ENCODE measurements at regions not wholly inside any gene's neighbourhood (a gene's known extent, or its start where the extent isn't known, plus 50 kb on each side); places are given as distances from the start of the nearest gene placed in this dataset.

DNA sequence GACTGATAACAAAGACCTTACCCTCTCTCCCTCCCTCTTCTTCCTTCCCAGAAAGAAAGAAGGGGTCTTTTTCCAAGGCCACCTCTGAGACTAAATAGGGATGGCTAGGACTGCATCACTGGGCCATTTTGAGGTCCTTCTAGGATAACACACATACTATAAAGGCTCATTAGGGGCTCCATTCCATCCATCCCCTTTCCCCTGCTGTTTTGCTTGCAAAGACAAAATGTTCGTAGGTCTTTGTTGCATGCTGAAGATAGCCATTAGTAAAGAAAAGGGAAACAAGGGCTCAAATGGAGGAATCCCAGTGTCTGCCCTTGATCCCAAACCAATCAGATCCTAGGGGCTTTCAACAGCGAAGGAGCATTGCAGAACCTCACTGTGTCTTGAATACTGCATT lies 344.3 kb downstream of the CYP26B1 start:
- DNase-seq (ENCODE audit: low spot score): no peak
- no peak for ATAC-seq (ENCODE audit: low FRiP score)
- TF ChIP-seq, protein P1, sequence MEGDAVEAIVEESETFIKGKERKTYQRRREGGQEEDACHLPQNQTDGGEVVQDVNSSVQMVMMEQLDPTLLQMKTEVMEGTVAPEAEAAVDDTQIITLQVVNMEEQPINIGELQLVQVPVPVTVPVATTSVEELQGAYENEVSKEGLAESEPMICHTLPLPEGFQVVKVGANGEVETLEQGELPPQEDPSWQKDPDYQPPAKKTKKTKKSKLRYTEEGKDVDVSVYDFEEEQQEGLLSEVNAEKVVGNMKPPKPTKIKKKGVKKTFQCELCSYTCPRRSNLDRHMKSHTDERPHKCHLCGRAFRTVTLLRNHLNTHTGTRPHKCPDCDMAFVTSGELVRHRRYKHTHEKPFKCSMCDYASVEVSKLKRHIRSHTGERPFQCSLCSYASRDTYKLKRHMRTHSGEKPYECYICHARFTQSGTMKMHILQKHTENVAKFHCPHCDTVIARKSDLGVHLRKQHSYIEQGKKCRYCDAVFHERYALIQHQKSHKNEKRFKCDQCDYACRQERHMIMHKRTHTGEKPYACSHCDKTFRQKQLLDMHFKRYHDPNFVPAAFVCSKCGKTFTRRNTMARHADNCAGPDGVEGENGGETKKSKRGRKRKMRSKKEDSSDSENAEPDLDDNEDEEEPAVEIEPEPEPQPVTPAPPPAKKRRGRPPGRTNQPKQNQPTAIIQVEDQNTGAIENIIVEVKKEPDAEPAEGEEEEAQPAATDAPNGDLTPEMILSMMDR (IDR thresholded peaks at IDR 0.05): no peak

DNA sequence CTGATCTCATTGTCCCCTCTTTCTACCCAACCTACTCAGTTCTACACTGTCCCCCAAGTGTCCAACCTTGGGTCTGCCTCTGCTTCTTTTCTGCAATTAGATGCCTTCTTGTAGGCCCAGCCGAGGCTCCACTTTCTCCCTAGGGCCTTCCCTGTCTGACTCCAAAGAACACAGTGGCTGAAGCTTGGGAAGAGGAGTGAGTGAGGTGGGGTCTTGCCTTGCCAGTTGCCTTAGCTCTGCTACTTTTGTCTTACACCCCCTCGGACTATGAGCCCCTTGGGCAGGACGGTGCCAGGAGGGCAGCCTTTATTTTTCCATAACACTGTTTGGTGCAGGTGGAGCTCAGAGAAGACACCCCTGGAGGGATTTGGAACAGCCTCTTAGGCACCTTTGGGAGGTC lies 345.1 kb downstream of the CYP26B1 start:
- TF ChIP-seq, protein P1 (IDR thresholded peaks at IDR 0.05): no peak
- DNase-seq (ENCODE audit: low spot score): no peak
- ATAC-seq (ENCODE audit: low FRiP score): no peak

DNA sequence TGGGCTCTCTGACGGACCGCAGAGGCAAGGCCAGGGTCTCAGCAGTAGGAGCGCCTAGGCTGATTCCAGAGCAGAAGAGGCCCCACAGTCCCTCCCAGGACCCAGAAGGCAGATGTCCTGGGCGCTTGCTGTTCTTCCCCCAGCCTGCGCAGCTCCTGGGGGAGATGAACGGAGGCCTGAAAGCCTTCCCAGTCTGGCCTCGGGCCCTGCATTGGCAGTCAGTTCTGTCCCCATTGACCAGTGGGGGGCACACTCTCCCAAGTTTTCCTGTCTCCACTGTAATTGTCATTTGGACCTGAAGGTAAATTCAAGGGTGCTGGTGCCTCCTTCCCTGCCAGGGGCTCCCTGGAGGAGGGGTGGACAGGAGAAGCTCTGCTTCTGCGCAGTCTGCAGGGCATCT lies 345.7 kb downstream of the CYP26B1 start:
- no peak for DNase-seq (ENCODE audit: low spot score)
- ATAC-seq (ENCODE audit: low FRiP score): no peak
- TF ChIP-seq, protein P1 (IDR thresholded peaks at IDR 0.05): peak in 1 of 3 donors; percentile 4

DNA sequence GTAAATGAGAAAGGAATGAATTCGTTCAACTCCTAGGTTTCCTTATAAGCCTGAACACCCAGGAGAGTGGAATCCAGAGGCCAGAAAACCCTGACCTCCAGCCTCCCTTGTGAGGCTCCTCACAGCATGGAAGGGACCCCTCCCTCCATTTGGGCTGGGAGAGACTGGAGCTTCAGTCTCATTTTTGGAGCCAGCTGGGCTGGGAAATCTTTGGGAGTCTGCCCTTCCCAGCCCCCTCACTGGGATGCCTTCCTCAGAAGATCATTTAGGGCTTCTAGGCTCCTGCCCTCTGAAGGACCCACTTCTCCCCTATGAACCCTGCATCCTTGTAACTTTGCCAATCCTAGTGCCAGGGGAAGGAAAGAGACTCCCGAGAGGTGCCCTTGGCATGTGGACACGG lies 346.1 kb downstream of the CYP26B1 start:
- DNase-seq (ENCODE audit: low spot score) (no peak), ATAC-seq (ENCODE audit: low FRiP score) (no peak)
- TF ChIP-seq, protein P1 (IDR thresholded peaks at IDR 0.05): no peak

DNA sequence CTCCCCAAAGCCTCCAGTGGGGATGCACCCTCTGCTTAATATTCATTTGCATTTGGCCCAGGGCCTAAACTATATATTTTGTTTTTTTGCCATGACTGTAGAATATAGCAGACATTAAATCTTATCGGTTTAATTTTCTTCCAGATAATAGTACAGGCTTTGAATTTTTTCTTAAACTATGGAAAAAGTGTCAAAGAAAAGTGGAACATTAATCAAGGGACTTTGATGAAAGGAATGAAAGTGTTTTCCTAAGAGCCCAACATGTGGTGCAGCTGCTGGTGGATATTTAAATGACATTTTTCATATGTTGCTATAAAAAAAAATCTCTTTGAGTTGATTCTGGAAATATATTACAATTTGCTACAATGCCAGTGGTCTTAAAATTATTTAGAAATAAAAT lies 346.8 kb downstream of the CYP26B1 start:
- TF ChIP-seq, protein P1 (IDR thresholded peaks at IDR 0.05): no peak
- ATAC-seq (ENCODE audit: low FRiP score) (no peak), DNase-seq (ENCODE audit: low spot score) (no peak)

DNA sequence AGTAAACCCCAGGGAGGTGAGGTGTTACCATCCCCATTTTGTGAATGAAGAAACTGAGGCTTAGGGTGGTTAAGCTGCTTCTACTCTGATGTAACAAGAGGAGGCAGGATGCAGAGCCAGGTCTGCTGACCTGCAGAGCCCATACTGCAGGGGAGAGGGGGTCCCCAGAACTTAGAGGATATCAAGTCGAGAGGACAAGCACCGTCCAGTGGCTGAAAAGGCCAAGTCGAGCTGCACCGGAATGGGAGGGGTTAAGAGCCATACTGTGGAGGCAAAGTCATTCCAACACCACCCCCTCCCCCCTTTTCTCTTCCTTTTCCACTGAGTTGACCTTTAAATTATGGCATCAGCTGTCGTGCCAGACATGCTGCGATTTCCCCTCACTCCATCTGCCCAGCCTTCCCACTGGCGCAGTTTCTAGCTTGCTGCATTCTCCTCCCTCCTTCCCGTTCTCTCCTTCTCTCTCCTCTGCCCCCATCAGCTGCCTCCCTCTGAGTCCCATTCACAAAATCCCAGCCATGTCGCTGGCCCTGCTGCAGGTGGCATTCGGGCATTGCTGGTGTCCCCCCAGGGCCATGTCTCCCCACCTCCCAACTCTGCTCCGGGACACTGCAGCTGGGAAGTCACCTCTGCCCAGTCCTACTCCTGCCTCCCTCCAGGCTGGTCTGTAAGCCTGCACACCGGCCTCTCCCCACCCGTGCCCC lies 346.9 kb downstream of the DYSF start:
- DNase-seq (ENCODE audit: low spot score) (no peak), ATAC-seq (ENCODE audit: low FRiP score) (no peak)
- TF ChIP-seq, protein P1 (IDR thresholded peaks at IDR 0.05): no peak

DNA sequence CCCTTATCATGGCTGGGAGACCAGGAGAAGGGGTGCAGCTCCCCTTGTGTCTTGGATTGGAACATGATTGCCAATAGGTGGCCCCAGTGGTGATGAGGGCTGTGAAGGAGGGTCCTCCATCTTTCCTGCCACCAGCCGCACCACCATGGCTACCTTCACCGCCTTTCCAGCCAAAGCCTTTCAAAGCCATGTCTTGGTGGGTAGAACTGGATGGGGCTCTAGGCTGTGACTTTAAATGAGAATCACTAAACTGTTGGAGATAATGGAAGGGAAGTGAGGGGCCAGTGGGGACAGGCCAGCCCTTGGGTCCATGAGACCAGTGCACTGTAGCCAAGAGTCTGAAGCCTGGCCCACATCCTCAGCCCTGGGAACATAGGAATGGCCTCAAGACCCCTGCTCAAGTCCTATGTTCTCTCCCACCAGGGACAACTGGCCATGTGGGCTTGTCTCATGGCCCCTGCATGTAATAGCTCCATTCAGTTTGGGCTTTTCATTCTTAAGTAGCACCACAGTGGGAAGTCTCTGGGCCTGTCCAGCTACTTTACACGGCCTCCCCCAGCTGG lies 345.7 kb downstream of the DYSF start:
- no peak for DNase-seq (ENCODE audit: low spot score)
- TF ChIP-seq, protein P1 (IDR thresholded peaks at IDR 0.05): no peak
- ATAC-seq (ENCODE audit: low FRiP score): no peak

Measured in omental fat pad (tissue), 3 donors.